ENCODE measurements at regions not wholly inside any gene's neighbourhood (a gene's known extent, or its start where the extent isn't known, plus 50 kb on each side); places are given as distances from the start of the nearest gene placed in this dataset.

GRCh38 chr2:220129391-220129790, 502.0 kb downstream of the SLC4A3 start:
- Mint-ChIP-seq H3K4me3 (ENCODE audit: unreplicated experiment) (no peak overlapping the region), H3K4me1 (ENCODE audit: insufficient read depth, unreplicated experiment) (no peaks in the 10 kb centered on the region), H3K9me3 (ENCODE audit: unreplicated experiment) (peaks cover 18% of the 10 kb centered on the region), H3K27me3 (ENCODE audit: insufficient read depth, unreplicated experiment) (no peaks in the 10 kb centered on the region), H3K36me3 (ENCODE audit: insufficient read depth, unreplicated experiment) (no peaks in the 10 kb centered on the region), H3K27ac (ENCODE audit: low read depth, unreplicated experiment) (no peak overlapping the region)
- ChIA-PET CTCF (no interaction called here), POLR2A (interaction anchor here (0.6 kb wide), 1 partner anchor 1498 kb away, joined by 5 read pairs; no protein-coding TSS in a partner anchor)
- DNase-seq (ENCODE audit: unreplicated experiment) = no peak
- intact Hi-C loops (cut with micrococcal nuclease) = no loop called here
- no peak for TF ChIP-seq CTCF (IDR thresholded peaks at IDR 0.05; ENCODE audit: unreplicated experiment)
- no TSS peak for BruUV-seq (replicated peaks)

- CTCF ChIA-PET = no interaction called here
- no peaks in the 10 kb centered on the region for H3K36me3 Mint-ChIP-seq (ENCODE audit: insufficient read depth, unreplicated experiment)
- no peak overlapping the region for H3K4me3 Mint-ChIP-seq (ENCODE audit: unreplicated experiment)
- DNase-seq (ENCODE audit: unreplicated experiment) = peak; percentile 55
- no peaks in the 10 kb centered on the region for H3K27me3 Mint-ChIP-seq (ENCODE audit: insufficient read depth, unreplicated experiment)
- no peak for TF ChIP-seq CTCF (IDR thresholded peaks at IDR 0.05; ENCODE audit: unreplicated experiment)
- no peaks in the 10 kb centered on the region for H3K4me1 Mint-ChIP-seq (ENCODE audit: insufficient read depth, unreplicated experiment)
- peaks cover 18% of the 10 kb centered on the region for H3K9me3 Mint-ChIP-seq (ENCODE audit: unreplicated experiment)
- H3K27ac Mint-ChIP-seq (ENCODE audit: low read depth, unreplicated experiment) = no peak overlapping the region
- intact Hi-C loops (cut with micrococcal nuclease) = no loop called here
- POLR2A ChIA-PET = interaction anchor here (0.6 kb wide), 1 partner anchor 10 kb away, joined by 3 read pairs; no protein-coding TSS in a partner anchor
- no TSS peak for BruUV-seq (replicated peaks)
These were observed 507.5 kb downstream of the SLC4A3 start for GRCh38 chr2:220134756-220135534.

GRCh38 chr2:220143336-220143735, 515.9 kb downstream of the SLC4A3 start:
- ChIA-PET CTCF (no interaction called here), POLR2A (no interaction called here)
- intact Hi-C loops (cut with micrococcal nuclease) = no loop called here
- peak; percentile 84 for DNase-seq (ENCODE audit: unreplicated experiment)
- Mint-ChIP-seq H3K9me3 (ENCODE audit: unreplicated experiment) (no peaks in the 10 kb centered on the region), H3K27me3 (ENCODE audit: insufficient read depth, unreplicated experiment) (no peaks in the 10 kb centered on the region), H3K4me3 (ENCODE audit: unreplicated experiment) (no peak overlapping the region), H3K4me1 (ENCODE audit: insufficient read depth, unreplicated experiment) (peaks cover 18% of the 10 kb centered on the region), H3K27ac (ENCODE audit: low read depth, unreplicated experiment) (peak overlapping the region; percentile 59), H3K36me3 (ENCODE audit: insufficient read depth, unreplicated experiment) (no peaks in the 10 kb centered on the region)
- TF ChIP-seq CTCF (IDR thresholded peaks at IDR 0.05; ENCODE audit: unreplicated experiment) = no peak
- no TSS peak for BruUV-seq (replicated peaks)

- POLR2A ChIA-PET = interaction anchor here (0.9 to 1.4 kb wide), 2 partner anchors 54 to 56 kb away, joined by 3 to 4 read pairs; no protein-coding TSS in a partner anchor
- CTCF ChIA-PET = no interaction called here
- Mint-ChIP-seq H3K27me3 (ENCODE audit: insufficient read depth, unreplicated experiment) (no peaks in the 10 kb centered on the region), H3K4me1 (ENCODE audit: insufficient read depth, unreplicated experiment) (peaks cover 18% of the 10 kb centered on the region), H3K4me3 (ENCODE audit: unreplicated experiment) (no peak overlapping the region), H3K9me3 (ENCODE audit: unreplicated experiment) (no peaks in the 10 kb centered on the region), H3K36me3 (ENCODE audit: insufficient read depth, unreplicated experiment) (no peaks in the 10 kb centered on the region), H3K27ac (ENCODE audit: low read depth, unreplicated experiment) (peak overlapping the region; percentile 59)
- no peak for TF ChIP-seq CTCF (IDR thresholded peaks at IDR 0.05; ENCODE audit: unreplicated experiment)
- no TSS peak for BruUV-seq (replicated peaks)
- intact Hi-C loops (cut with micrococcal nuclease) = no loop called here
- DNase-seq (ENCODE audit: unreplicated experiment) = peak; percentile 8
These were observed 517.0 kb downstream of the SLC4A3 start for GRCh38 chr2:220144411-220144810.
